ENCODE measurements at regions not wholly inside any gene's neighbourhood (a gene's known extent, or its start where the extent isn't known, plus 50 kb on each side); places are given as distances from the start of the nearest gene placed in this dataset.

- no peak for DNase-seq (ENCODE audit: low spot score)
- TF ChIP-seq, protein P1, sequence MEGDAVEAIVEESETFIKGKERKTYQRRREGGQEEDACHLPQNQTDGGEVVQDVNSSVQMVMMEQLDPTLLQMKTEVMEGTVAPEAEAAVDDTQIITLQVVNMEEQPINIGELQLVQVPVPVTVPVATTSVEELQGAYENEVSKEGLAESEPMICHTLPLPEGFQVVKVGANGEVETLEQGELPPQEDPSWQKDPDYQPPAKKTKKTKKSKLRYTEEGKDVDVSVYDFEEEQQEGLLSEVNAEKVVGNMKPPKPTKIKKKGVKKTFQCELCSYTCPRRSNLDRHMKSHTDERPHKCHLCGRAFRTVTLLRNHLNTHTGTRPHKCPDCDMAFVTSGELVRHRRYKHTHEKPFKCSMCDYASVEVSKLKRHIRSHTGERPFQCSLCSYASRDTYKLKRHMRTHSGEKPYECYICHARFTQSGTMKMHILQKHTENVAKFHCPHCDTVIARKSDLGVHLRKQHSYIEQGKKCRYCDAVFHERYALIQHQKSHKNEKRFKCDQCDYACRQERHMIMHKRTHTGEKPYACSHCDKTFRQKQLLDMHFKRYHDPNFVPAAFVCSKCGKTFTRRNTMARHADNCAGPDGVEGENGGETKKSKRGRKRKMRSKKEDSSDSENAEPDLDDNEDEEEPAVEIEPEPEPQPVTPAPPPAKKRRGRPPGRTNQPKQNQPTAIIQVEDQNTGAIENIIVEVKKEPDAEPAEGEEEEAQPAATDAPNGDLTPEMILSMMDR (IDR thresholded peaks at IDR 0.05; ENCODE audit: extremely low read depth, missing control alignments): no peak
Measured at GRCh38 chr1:87268111-87268510, 60.6 kb upstream of the LMO4 start.

DNA sequence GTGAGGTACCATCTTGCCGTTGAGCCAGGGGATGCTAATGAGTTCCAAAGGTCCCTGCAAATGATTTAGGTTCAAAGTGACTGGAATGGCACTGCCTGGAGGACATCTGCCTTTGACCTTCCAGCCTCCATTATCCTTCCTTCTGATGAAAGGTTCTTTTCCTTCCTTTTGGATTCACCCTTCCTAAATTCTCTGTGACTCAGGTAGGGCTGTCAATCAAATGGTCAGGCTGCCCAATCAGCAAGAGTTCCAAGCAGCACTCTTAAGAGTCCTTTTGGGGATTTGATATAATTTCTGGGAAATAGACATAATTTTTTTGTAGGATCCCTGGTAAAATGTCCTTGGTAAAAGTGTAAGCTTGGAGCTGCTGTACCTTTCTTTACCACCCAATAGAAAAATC lies 58.8 kb upstream of the LMO4 start:
- no peak for DNase-seq (ENCODE audit: low spot score)
- TF ChIP-seq, protein P1 (IDR thresholded peaks at IDR 0.05; ENCODE audit: extremely low read depth, missing control alignments): no peak

- DNase-seq (ENCODE audit: low spot score): no peak
- TF ChIP-seq, protein P1 (IDR thresholded peaks at IDR 0.05; ENCODE audit: extremely low read depth, missing control alignments): no peak
Measured at GRCh38 chr1:87273291-87273690, 55.4 kb upstream of the LMO4 start.

DNA sequence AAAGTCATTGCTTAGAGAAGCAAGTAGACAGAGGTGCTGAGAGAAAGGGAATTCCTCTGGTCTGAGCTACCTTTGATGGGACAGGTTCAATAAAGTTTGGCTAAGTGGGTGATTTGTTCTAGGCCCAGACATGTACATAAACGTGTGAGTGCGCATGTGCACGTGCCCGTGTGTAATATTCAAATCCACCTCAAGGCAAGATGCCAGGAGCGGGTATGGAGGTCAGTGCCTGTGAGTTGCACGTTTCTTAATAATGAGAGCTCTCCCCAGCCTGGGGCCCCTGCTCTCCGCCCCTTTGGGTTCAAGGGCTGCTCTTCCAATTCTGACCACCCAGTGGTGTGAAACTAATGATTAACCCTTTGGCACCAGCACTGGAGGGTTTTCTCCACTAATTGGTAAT lies 53.8 kb upstream of the LMO4 start:
- DNase-seq (ENCODE audit: low spot score): no peak
- TF ChIP-seq, protein P1 (IDR thresholded peaks at IDR 0.05; ENCODE audit: extremely low read depth, missing control alignments): no peak

- DNase-seq (ENCODE audit: low spot score): no peak
- TF ChIP-seq, protein P1 (IDR thresholded peaks at IDR 0.05; ENCODE audit: extremely low read depth, missing control alignments): no peak
Measured at GRCh38 chr1:87278825-87279535, 49.7 kb upstream of the LMO4 start.

All from GM20000 (cell line).